ENCODE measurements at regions not wholly inside any gene's neighbourhood (a gene's known extent, or its start where the extent isn't known, plus 50 kb on each side); places are given as distances from the start of the nearest gene placed in this dataset.

- no peak for TF ChIP-seq ZNF462 (CRISPR knock-in tag; IDR thresholded peaks at IDR 0.05)
Observed at GRCh38 chr2:145220496-145220895, 700.6 kb upstream of the ZEB2 start (continued).

GRCh38 chr2:145207884-145208283, 688.0 kb upstream of the ZEB2 start:
- Mint-ChIP-seq H3K27ac (no peak overlapping the region), H3K9me3 (peaks cover 25% of the 10 kb centered on the region), H3K4me1 (no peaks in the 10 kb centered on the region), H3K36me3 (ENCODE audit: low read depth) (peaks cover 16% of the 10 kb centered on the region; the same call in 2 of the 3 replicates), H3K27me3 (ENCODE audit: insufficient read depth, low read depth, poor library complexity) (no peaks in the 10 kb centered on the region), H3K4me3 (no peak overlapping the region)
- no peak overlapping the region for H3K27ac ChIP-seq (ENCODE audit: low read depth)
- no peaks in the 10 kb centered on the region for H3K79me2 ChIP-seq (replicated peaks; ENCODE audit: insufficient read depth)
- H3F3A ChIP-seq (replicated peaks; ENCODE audit: low read depth) = no peaks in the 10 kb centered on the region
- no peaks in the 10 kb centered on the region for H4K20me1 ChIP-seq (replicated peaks; ENCODE audit: insufficient read depth)
- ATAC-seq (no peak), DNase-seq (ENCODE audit: low spot score) (no peak)
- no peaks in the 10 kb centered on the region for H3K4me1 ChIP-seq (ENCODE audit: insufficient read depth)
- no peak overlapping the region for H3K4me3 ChIP-seq
- H3K36me3 ChIP-seq (ENCODE audit: insufficient read depth) = no peaks in the 10 kb centered on the region; the same call in 1 of the 2 replicates
- H3K4me2 ChIP-seq = no peak overlapping the region
- no peaks in the 10 kb centered on the region for H3K27me3 ChIP-seq (ENCODE audit: insufficient read depth)
- H2AFZ ChIP-seq = no peak overlapping the region
- 0 out of 2 replicates have a peak, but pooled peaks cover 3% of the 10 kb centered on the region for H3K9me2 ChIP-seq (ENCODE audit: insufficient read depth)
- TF ChIP-seq JUNB (IDR thresholded peaks at IDR 0.05; ENCODE audit: unreplicated experiment) (no peak), NANOG (IDR thresholded peaks at IDR 0.05; ENCODE audit: borderline replicate concordance) (no peak), CTCF (conservative IDR thresholded peaks at IDR 0.05; ENCODE audit: low read depth in 2 of 2) (no peak), POLR2AphosphoS5 (IDR thresholded peaks at IDR 0.05; ENCODE audit: low read depth) (no peak), ZNF114 (CRISPR knock-in tag; IDR thresholded peaks at IDR 0.05) (no peak), ZNF331 (CRISPR knock-in tag; IDR thresholded peaks at IDR 0.05; ENCODE audit: low read depth) (no peak), CREB1 (CRISPR knock-in tag; IDR thresholded peaks at IDR 0.05; ENCODE audit: low read depth) (no peak), REST (IDR thresholded peaks at IDR 0.05; ENCODE audit: unreplicated experiment) (no peak)

Data from GM23338 (cell line).